B cell (primary cell): ENCODE measurements at regions not wholly inside any gene's neighbourhood (a gene's known extent, or its start where the extent isn't known, plus 50 kb on each side); places are given as distances from the start of the nearest gene placed in this dataset.

Source experiments
- ATAC-seq: fragments of 200-7000 bp; cut with Tn5 transposase; one replicate; pipeline ENCODE4 v1.10.0; 2021; ENCODE audit warnings: low read depth, mild to moderate bottlenecking, moderate number of reproducible peaks, moderate library complexity
- CTCF ChIA-PET: fragments of 350-600 bp; sonication (Branson Sonifier 250); formaldehyde crosslinking; loops from one replicate; lab custom pipeline; 2021; ENCODE audit warnings: antibody characterized with exemption, inconsistent platforms; lab: Charles Lee
- POLR2A ChIA-PET: fragments of 350-600 bp; sonication (Branson Sonifier 250); formaldehyde crosslinking; loops from one replicate; lab custom pipeline; 2021; ENCODE audit warnings: antibody characterized with exemption; lab: Charles Lee
- DNase-seq: peaks from one replicate; pipeline ENCODE4 v3.0.0; 2013
- H2AFZ ChIP-seq: 2 replicates; pipeline ENCODE4 v1.6.1; 2012; ENCODE audit warnings: mild to moderate bottlenecking, low read depth, low read length; ENCODE audit not compliant: insufficient read depth, poor library complexity, severe bottlenecking
- H3K27ac ChIP-seq, 2 donors: 1 replicate in 1 of 2; 2 replicates in 1 of 2; pipeline ENCODE4 v1.5.1; 2012 to 2013; ENCODE audit warnings: low read length in 2 of 2, mild to moderate bottlenecking in 2 of 2, moderate library complexity in 1 of 2
- H3K27me3 ChIP-seq, 4 experiments: fragments of 200-600 bp in 1 of 4; sonication (generic) in 1 of 4; replicated peaks in 1 of 4; 1 replicate in 2 of 4; 2 replicates in 2 of 4; pipeline versions ENCODE4 v1.6.1 to v1.7.0; 2013 to 2016; ENCODE audit warnings: low read length in 3 of 4, mild to moderate bottlenecking in 2 of 4, mixed read lengths in 1 of 4, moderate library complexity in 1 of 4; ENCODE audit not compliant: insufficient read depth in 4 of 4, control insufficient read depth in 3 of 4; ENCODE audit errors: control extremely low read depth in 1 of 4
- H3K36me3 ChIP-seq, 2 experiments: replicated peaks in 1 of 2; 1 replicate in 1 of 2; 2 replicates in 1 of 2; pipeline versions ENCODE4 v1.6.1 to v1.7.1; 2013; ENCODE audit warnings: low read length in 1 of 2; ENCODE audit not compliant: insufficient read depth in 2 of 2, control insufficient read depth in 1 of 2; ENCODE audit errors: control extremely low read depth in 1 of 2, extremely low read depth in 1 of 2
- H3K4me1 ChIP-seq, 2 donors: fragments of 200-600 bp in 1 of 2; sonication (generic) in 1 of 2; 1 replicate in 1 of 2; 2 replicates in 1 of 2; pipeline versions ENCODE4 v1.5.1 to v1.6.1; 2013 to 2017; ENCODE audit warnings: low read length in 2 of 2; ENCODE audit not compliant: control insufficient read depth in 2 of 2, insufficient read depth in 2 of 2
- H3K4me2 ChIP-seq: replicated peaks from 2 replicates; pipeline ENCODE3; 2012; ENCODE audit warnings: mild to moderate bottlenecking, low read depth, low read length; ENCODE audit not compliant: poor library complexity, severe bottlenecking
- H3K4me3 ChIP-seq, 5 experiments: fragments of 200-600 bp in 1 of 5; sonication (generic) in 1 of 5; 1 replicate in 3 of 5; 2 replicates in 2 of 5; pipeline versions ENCODE4 v1.5.1 to v1.7.0; 2011 to 2016; ENCODE audit warnings: low read length in 4 of 5, mild to moderate bottlenecking in 4 of 5, low read depth in 2 of 5, control low read depth in 1 of 5, moderate library complexity in 1 of 5; ENCODE audit not compliant: insufficient read depth in 1 of 5; ENCODE audit errors: control extremely low read depth in 1 of 5, extremely low read depth in 1 of 5
- H3K79me2 ChIP-seq: fragments of 200-600 bp; sonication (generic); one replicate; pipeline ENCODE4 v1.6.0; 2016; ENCODE audit warnings: low read length; ENCODE audit not compliant: control insufficient read depth, insufficient read depth
- H3K9ac ChIP-seq: fragments of 200-600 bp; sonication (generic); 2 replicates; pipeline ENCODE4 v1.6.1; 2017; ENCODE audit warnings: mild to moderate bottlenecking, low read length, moderate library complexity
- H3K9me3 ChIP-seq, 3 donors: one replicate each; pipeline versions ENCODE4 v1.6.1 to v1.7.1; 2013; ENCODE audit warnings: low read length in 2 of 3; ENCODE audit not compliant: control insufficient read depth in 2 of 3, insufficient read depth in 1 of 3; ENCODE audit errors: control extremely low read depth in 1 of 3
- H4K20me1 ChIP-seq: 2 replicates; pipeline ENCODE4 v1.6.0; 2012; ENCODE audit warnings: mild to moderate bottlenecking, low read length; ENCODE audit not compliant: insufficient read depth, control insufficient read depth, poor library complexity, severe bottlenecking
- H3K27ac Mint-ChIP-seq: one replicate; pipeline ENCODE4 v1.8.0; 2021; ENCODE audit warnings: mixed read lengths
- H3K27me3 Mint-ChIP-seq: one replicate; pipeline ENCODE4 v1.8.0; 2021; ENCODE audit warnings: mixed read lengths
- H3K4me1 Mint-ChIP-seq: one replicate; pipeline ENCODE4 v1.8.0; 2021; ENCODE audit warnings: mixed read lengths
- H3K4me3 Mint-ChIP-seq: one replicate; pipeline ENCODE4 v1.8.0; 2021; ENCODE audit warnings: mixed read lengths
- H3K9me3 Mint-ChIP-seq: one replicate; pipeline ENCODE4 v1.8.0; 2022; ENCODE audit warnings: mixed read lengths; ENCODE audit not compliant: insufficient read depth
- EZH2 ChIP-seq: IDR thresholded peaks from 2 replicates; pipeline ENCODE4 v1.6.1; 2012; ENCODE audit warnings: borderline replicate concordance, low read depth, mild to moderate bottlenecking, moderate library complexity, low read length; ENCODE audit not compliant: insufficient read depth, poor library complexity, severe bottlenecking
- WGBS: methylation state at CpG from one replicate; pipeline ENCODE4 v1.1.5; 2013; ENCODE audit warnings: missing lambda C conversion rate; ENCODE audit not compliant: insufficient coverage; 5-methylcytosine and 5-hydroxymethylcytosine counted together
- intact Hi-C: fragments of 100-400 bp; cut with micrococcal nuclease; formaldehyde crosslinking; loops from one replicate; pipeline ENCODE4 v1.10.0; 2022
- TF ChIP-seq, protein P1 (sequence below): fragments of 200-600 bp; IDR thresholded peaks from one replicate; pipeline ENCODE4 v1.8.0; 2022; ENCODE audit warnings: antibody characterized with exemption, mild to moderate bottlenecking

DNA sequence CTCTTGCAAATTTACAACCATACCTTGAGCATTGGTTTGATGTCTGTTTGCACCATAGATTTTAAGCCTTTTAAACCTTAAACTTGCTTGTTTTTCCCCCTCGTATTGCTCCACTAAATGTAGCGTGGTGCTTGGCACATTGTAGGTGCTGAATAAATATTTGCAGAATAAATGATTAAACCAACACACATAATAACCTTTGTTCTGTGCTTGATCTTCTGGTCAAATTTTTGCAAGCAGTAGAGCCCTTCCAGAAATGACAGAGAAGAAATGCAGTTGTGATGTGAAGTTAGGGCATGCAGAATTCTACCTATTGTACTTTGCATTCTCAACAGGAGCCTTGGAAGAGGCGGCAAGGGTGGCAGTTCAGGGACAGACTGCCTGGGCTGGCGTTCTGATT, 394.4 kb upstream of the TBX3 start:
- intact Hi-C loops = no loop called here
- Mint-ChIP-seq H3K4me3 (no peak overlapping the region), H3K27me3 (no peaks in the 10 kb centered on the region)

DNA sequence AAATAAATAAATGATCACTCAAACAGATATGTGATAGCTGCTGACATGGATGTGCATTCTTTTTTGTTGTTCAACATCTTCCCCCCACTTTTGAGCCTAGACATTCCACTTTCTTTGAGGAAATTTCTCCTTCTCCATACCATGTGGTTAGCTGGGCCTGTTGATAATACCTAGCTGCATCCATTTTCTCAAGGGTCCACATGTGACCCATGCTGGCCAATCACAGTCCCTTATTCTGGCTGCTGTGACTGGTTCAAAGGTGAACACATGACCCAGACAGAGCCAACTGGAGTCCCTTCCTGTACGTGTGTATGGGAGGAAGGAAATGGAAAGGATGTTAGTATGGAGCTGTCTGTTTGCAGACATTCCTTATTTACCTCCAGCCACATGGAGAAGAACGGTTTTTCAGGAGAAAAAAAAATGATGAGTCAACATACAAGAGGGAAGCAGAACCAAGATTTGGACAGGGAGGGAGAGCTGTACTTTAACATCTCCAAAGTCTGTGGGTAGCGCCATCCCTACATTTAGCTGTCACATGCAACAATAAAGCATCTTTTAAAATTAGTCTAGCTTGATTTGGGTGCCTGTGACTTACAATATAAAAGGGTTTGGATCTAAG, 391.7 kb upstream of the TBX3 start:
- Mint-ChIP-seq H3K27me3 (peaks cover 4% of the 10 kb centered on the region), H3K4me3 (no peak overlapping the region), H3K4me1 (no peaks in the 10 kb centered on the region), H3K9me3 (peaks cover 6% of the 10 kb centered on the region), H3K27ac (no peak overlapping the region)
- Histone ChIP-seq H3K27ac (no peak overlapping the region), H3K4me1 (no peaks in the 10 kb centered on the region), H3K27me3 (no peaks in the 10 kb centered on the region), H3K9ac (no peak overlapping the region), H2AFZ (no peak overlapping the region), H3K9me3 (peaks cover 0 to 5% (median 0%) of the 10 kb centered on the region in 3 donors), H4K20me1 (no peaks in the 10 kb centered on the region), H3K79me2 (no peaks in the 10 kb centered on the region), H3K4me3 (no peak overlapping the region), H3K4me2 (no peak overlapping the region), H3K36me3 (no peaks in the 10 kb centered on the region)
- no CpG with 5 or more reads among the region's 3 CpGs for WGBS
- no peak for DNase-seq
- ChIA-PET POLR2A (no interaction called here), CTCF (interaction anchor here (0.6 kb wide), 1 partner anchor 409 kb away, joined by 3 read pairs; no protein-coding TSS in a partner anchor)
- no peak for ATAC-seq
- no peak for TF ChIP-seq EZH2
- TF ChIP-seq, protein P1, sequence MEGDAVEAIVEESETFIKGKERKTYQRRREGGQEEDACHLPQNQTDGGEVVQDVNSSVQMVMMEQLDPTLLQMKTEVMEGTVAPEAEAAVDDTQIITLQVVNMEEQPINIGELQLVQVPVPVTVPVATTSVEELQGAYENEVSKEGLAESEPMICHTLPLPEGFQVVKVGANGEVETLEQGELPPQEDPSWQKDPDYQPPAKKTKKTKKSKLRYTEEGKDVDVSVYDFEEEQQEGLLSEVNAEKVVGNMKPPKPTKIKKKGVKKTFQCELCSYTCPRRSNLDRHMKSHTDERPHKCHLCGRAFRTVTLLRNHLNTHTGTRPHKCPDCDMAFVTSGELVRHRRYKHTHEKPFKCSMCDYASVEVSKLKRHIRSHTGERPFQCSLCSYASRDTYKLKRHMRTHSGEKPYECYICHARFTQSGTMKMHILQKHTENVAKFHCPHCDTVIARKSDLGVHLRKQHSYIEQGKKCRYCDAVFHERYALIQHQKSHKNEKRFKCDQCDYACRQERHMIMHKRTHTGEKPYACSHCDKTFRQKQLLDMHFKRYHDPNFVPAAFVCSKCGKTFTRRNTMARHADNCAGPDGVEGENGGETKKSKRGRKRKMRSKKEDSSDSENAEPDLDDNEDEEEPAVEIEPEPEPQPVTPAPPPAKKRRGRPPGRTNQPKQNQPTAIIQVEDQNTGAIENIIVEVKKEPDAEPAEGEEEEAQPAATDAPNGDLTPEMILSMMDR = no peak
- intact Hi-C loops = no loop called here

More for the DNA sequence above, 394.4 kb upstream of the TBX3 start:
- no peak for DNase-seq
- no peaks in the 10 kb centered on the region for H4K20me1 ChIP-seq
- H3K9me3 ChIP-seq = peaks cover 0 to 5% (median 0%) of the 10 kb centered on the region in 3 donors
- peaks cover 6% of the 10 kb centered on the region for H3K9me3 Mint-ChIP-seq
- no peak overlapping the region for H3K4me2 ChIP-seq
- no peak for ATAC-seq
- H3K4me3 ChIP-seq = no peak overlapping the region
- H3K36me3 ChIP-seq = no peaks in the 10 kb centered on the region
- H3K4me1 Mint-ChIP-seq = no peaks in the 10 kb centered on the region
- no peak for TF ChIP-seq EZH2
- TF ChIP-seq, protein P1 = no peak
- no peak overlapping the region for H3K27ac ChIP-seq
- POLR2A ChIA-PET = no interaction called here
- H3K79me2 ChIP-seq = no peaks in the 10 kb centered on the region
- H3K9ac ChIP-seq = no peak overlapping the region
- CTCF ChIA-PET = no interaction called here
- H3K27me3 ChIP-seq = no peaks in the 10 kb centered on the region
- WGBS = 80% methylated on average over 1 of the region's 4 CpGs
- H2AFZ ChIP-seq = no peak overlapping the region
- H3K4me1 ChIP-seq = no peaks in the 10 kb centered on the region
- H3K27ac Mint-ChIP-seq = no peak overlapping the region
